GM23248 (cell line): ENCODE measurements at regions not wholly inside any gene's neighbourhood (a gene's known extent, or its start where the extent isn't known, plus 50 kb on each side); places are given as distances from the start of the nearest gene placed in this dataset.

ENCODE experiments used
- DNase-seq: peaks from one replicate; pipeline ENCODE4 v3.0.0-alpha.2; 2015
- H2AFZ ChIP-seq: fragments of 200-600 bp; sonication (generic); 2 replicates; pipeline ENCODE4 v1.6.1; 2016; ENCODE audit warnings: antibody characterized with exemption
- H3F3A ChIP-seq: fragments of 200-600 bp; sonication (generic); 2 replicates; pipeline ENCODE4 v1.6.1; 2016; ENCODE audit warnings: mild to moderate bottlenecking, antibody characterized with exemption, mixed run types; ENCODE audit not compliant: insufficient read depth
- H3K27ac ChIP-seq: fragments of 200-600 bp; sonication (generic); 2 replicates; pipeline ENCODE4 v1.5.1; 2016; ENCODE audit warnings: mild to moderate bottlenecking
- H3K27me3 ChIP-seq: fragments of 200-600 bp; sonication (generic); replicated peaks from 2 replicates; pipeline ENCODE4 v1.6.1; 2016; ENCODE audit warnings: mild to moderate bottlenecking; ENCODE audit not compliant: insufficient read depth
- H3K36me3 ChIP-seq: fragments of 200-600 bp; sonication (generic); 2 replicates; pipeline ENCODE4 v1.6.1; 2016; ENCODE audit warnings: low read depth, mild to moderate bottlenecking
- H3K4me1 ChIP-seq: fragments of 200-600 bp; sonication (generic); 2 replicates; pipeline ENCODE4 v1.6.1; 2016; ENCODE audit warnings: mild to moderate bottlenecking; ENCODE audit not compliant: insufficient read depth
- H3K4me2 ChIP-seq: fragments of 200-600 bp; sonication (generic); one replicate; pipeline ENCODE4 v1.6.1; 2016; ENCODE audit warnings: mild to moderate bottlenecking; ENCODE audit not compliant: unreplicated experiment
- H3K4me3 ChIP-seq: fragments of 200-600 bp; sonication (generic); 2 replicates; pipeline ENCODE4 v1.5.1; 2016; ENCODE audit warnings: mild to moderate bottlenecking
- H3K79me2 ChIP-seq: fragments of 200-600 bp; sonication (generic); 2 replicates; pipeline ENCODE4 v1.6.1; 2016; ENCODE audit warnings: mild to moderate bottlenecking; ENCODE audit not compliant: insufficient read depth
- H3K9ac ChIP-seq: fragments of 200-600 bp; sonication (generic); 2 replicates; pipeline ENCODE4 v1.6.1; 2016; ENCODE audit warnings: mild to moderate bottlenecking
- H3K9me2 ChIP-seq: fragments of 200-600 bp; sonication (generic); 2 replicates; pipeline ENCODE4 v1.6.1; 2016; ENCODE audit warnings: mixed run types, mild to moderate bottlenecking, moderate library complexity; ENCODE audit not compliant: insufficient read depth
- H3K9me3 ChIP-seq: fragments of 200-600 bp; sonication (generic); one replicate; pipeline ENCODE4 v1.6.1; 2017; ENCODE audit warnings: low read depth
- H4K20me1 ChIP-seq: fragments of 200-600 bp; sonication (generic); 2 replicates; pipeline ENCODE4 v1.6.0; 2016; ENCODE audit not compliant: insufficient read depth
- EZH2 ChIP-seq: fragments of 200-600 bp; sonication (generic); IDR thresholded peaks from 2 replicates; pipeline ENCODE4 v1.6.1; 2018; ENCODE audit warnings: antibody characterized with exemption, mild to moderate bottlenecking; ENCODE audit not compliant: insufficient read depth, poor library complexity, severe bottlenecking
- EZH2phosphoT487 ChIP-seq: fragments of 200-600 bp; sonication (generic); IDR thresholded peaks from 2 replicates; pipeline ENCODE4 v1.6.1; 2018; ENCODE audit warnings: antibody characterized with exemption, moderate library complexity, mild to moderate bottlenecking, low read depth; ENCODE audit not compliant: insufficient read depth
- WGBS, 2 experiments: methylation state at CpG; one replicate each; pipeline ENCODE4 v1.1.6; 2015 to 2017; ENCODE audit warnings: low lambda C conversion rate in 2 of 2, low coverage in 1 of 2; ENCODE audit errors: missing lambda C conversion rate in 2 of 2; 5-methylcytosine and 5-hydroxymethylcytosine counted together
- in situ Hi-C: fragments of 300-500 bp; cut with MboI; formaldehyde crosslinking; loops from 2 replicates; pipeline ENCODE4 v1.15.0; 2020

GRCh38 chr7:113705439-113705838 lies 213.4 kb downstream of the PPP1R3A start:
- in situ Hi-C loops = no loop called here
- Histone ChIP-seq H3K36me3 (no peaks in the 10 kb centered on the region), H3K27ac (no peak overlapping the region), H3K9ac (no peak overlapping the region), H2AFZ (no peak overlapping the region), H3F3A (no peaks in the 10 kb centered on the region), H3K9me2 (no peaks in the 10 kb centered on the region), H3K4me3 (no peak overlapping the region), H3K79me2 (no peaks in the 10 kb centered on the region), H3K27me3 (0 out of 2 replicates have a peak, but pooled peaks cover 5% of the 10 kb centered on the region), H3K4me2 (no peak overlapping the region), H3K4me1 (peaks cover 1% of the 10 kb centered on the region; the same call in 1 of the 2 replicates), H4K20me1 (no peaks in the 10 kb centered on the region), H3K9me3 (no peaks in the 10 kb centered on the region)
- TF ChIP-seq EZH2phosphoT487 (no peak), EZH2 (no peak)
- no peak for DNase-seq
- WGBS, 2 experiments = 18 to 31% methylated on average over 1 of the region's 1 CpG

DNA sequence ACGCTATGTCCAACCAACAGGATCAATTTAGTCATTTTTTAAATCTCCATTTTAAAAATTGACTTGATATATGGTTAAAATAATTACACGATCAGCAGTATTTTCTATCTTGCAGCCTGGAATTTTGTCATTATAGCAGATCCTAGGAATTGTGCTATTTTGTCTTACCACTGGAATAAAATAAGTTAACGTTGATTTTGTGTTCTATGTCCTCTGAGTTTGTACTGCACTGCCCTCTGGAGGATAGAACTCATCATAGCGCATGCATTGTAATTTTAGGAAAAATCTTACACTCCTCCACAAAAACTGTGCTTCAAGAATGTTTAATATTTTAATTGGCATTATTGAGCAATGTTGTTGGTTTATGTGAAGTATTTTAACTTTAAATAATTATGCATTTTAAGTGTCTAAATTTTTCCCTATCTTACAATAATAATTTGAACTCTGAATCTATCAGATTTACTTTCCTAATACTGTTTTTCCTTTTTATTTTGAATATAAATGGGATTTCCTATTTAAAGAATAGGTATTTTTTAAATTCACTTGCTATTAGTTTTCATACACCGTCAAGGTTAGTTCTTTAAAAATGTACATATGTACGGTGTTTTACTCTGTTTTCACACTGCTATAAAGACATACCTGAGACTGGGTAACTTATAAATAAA lies 220.1 kb downstream of the PPP1R3A start:
- peak overlapping the region; percentile 64 for H3K4me2 ChIP-seq
- in situ Hi-C loops = loop anchor here (25.0 kb wide), 2 partner anchors 686 to 1136 kb away; no protein-coding TSS in a partner anchor
- 13 to 14% methylated on average over 6 of the region's 6 CpGs for WGBS, 2 experiments
- H3K9ac ChIP-seq = no peak overlapping the region
- H3K4me1 ChIP-seq = no peaks in the 10 kb centered on the region
- no peaks in the 10 kb centered on the region for H3K36me3 ChIP-seq
- H3K27me3 ChIP-seq = 0 out of 2 replicates have a peak, but pooled peaks cover 5% of the 10 kb centered on the region
- H3K79me2 ChIP-seq = no peaks in the 10 kb centered on the region
- TF ChIP-seq EZH2 (no peak), EZH2phosphoT487 (no peak)
- peak overlapping the region; percentile 8; the same call in 1 of the 2 replicates for H3K4me3 ChIP-seq
- DNase-seq = peak; percentile 59
- no peaks in the 10 kb centered on the region for H3K9me3 ChIP-seq
- H3K27ac ChIP-seq = no peak overlapping the region
- H3F3A ChIP-seq = no peaks in the 10 kb centered on the region
- peak overlapping the region; percentile 42 for H2AFZ ChIP-seq
- no peaks in the 10 kb centered on the region for H3K9me2 ChIP-seq
- H4K20me1 ChIP-seq = no peaks in the 10 kb centered on the region

DNA sequence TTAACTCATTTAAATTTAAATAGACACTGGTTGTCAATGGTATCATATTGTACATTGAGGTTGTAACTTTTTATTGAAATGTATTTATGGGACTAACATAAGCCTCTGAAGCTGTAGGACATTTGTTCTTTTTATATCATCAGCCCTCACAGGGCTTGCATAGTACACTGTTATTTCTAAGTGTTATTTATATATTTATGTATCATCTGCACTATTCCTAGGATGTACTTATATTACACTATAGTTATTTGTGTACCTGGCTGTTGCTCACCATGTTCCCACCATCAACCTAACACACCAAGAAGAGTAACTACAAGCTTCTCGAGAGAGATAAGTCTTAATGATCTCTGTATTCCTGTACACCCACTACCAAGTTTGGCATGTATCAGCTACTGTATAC lies 224.7 kb downstream of the PPP1R3A start:
- no peaks in the 10 kb centered on the region for H3K4me1 ChIP-seq
- no peaks in the 10 kb centered on the region for H3K79me2 ChIP-seq
- 17 to 21% methylated on average over 1 of the region's 1 CpG for WGBS, 2 experiments
- no peak overlapping the region for H3K27ac ChIP-seq
- H3K36me3 ChIP-seq = no peaks in the 10 kb centered on the region
- H3K9me3 ChIP-seq = no peaks in the 10 kb centered on the region
- in situ Hi-C loops = loop anchor here (25.0 kb wide), 2 partner anchors 682 to 1132 kb away; no protein-coding TSS in a partner anchor
- H3K9ac ChIP-seq = no peak overlapping the region
- no peaks in the 10 kb centered on the region for H3K9me2 ChIP-seq
- no peak overlapping the region for H3K4me3 ChIP-seq
- no peaks in the 10 kb centered on the region for H3K27me3 ChIP-seq
- no peak overlapping the region for H3K4me2 ChIP-seq
- no peak for TF ChIP-seq EZH2phosphoT487
- no peak for TF ChIP-seq EZH2
- no peaks in the 10 kb centered on the region for H4K20me1 ChIP-seq
- H2AFZ ChIP-seq = no peak overlapping the region
- DNase-seq = no peak
- H3F3A ChIP-seq = no peaks in the 10 kb centered on the region

DNA sequence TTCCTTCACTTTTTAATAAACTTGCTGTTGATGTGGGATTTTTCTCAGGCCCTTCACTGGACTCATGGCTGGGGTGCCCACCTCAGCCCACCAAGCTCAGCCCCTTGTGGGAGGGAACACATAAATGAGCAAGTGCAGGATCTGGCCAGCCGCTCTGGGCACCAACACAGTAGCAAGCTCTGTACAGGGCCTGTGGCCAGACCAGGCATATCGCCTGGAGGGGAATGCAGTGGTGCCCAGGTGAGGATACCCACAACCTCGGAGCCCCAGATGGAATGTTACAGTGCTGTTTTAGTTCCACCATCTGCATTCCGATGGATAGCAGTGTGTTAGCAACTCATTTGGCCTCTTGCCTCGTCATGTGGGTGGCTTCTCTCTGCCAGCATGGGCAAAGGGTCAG lies 234.6 kb downstream of the PPP1R3A start:
- Histone ChIP-seq H4K20me1 (no peaks in the 10 kb centered on the region), H3K4me2 (no peak overlapping the region), H3F3A (no peaks in the 10 kb centered on the region), H3K27ac (no peak overlapping the region), H3K79me2 (no peaks in the 10 kb centered on the region), H3K27me3 (no peaks in the 10 kb centered on the region), H3K36me3 (no peaks in the 10 kb centered on the region), H3K4me3 (no peak overlapping the region), H3K9me2 (no peaks in the 10 kb centered on the region), H3K9me3 (no peaks in the 10 kb centered on the region), H2AFZ (no peak overlapping the region), H3K4me1 (no peaks in the 10 kb centered on the region), H3K9ac (no peak overlapping the region)
- WGBS, 2 experiments = 22 to 27% methylated on average over 5 of the region's 5 CpGs
- in situ Hi-C loops = loop anchor here (25.0 kb wide), 2 partner anchors 672 to 1122 kb away; no protein-coding TSS in a partner anchor
- no peak for DNase-seq
- no peak for TF ChIP-seq EZH2phosphoT487
- no peak for TF ChIP-seq EZH2
